Mesenchymal stem cell (in vitro differentiated cells and primary cell): ENCODE measurements at regions not wholly inside any gene's neighbourhood (a gene's known extent, or its start where the extent isn't known, plus 50 kb on each side); places are given as distances from the start of the nearest gene placed in this dataset.
"Not testable (repeated sequence)": the region's sequence is repeated elsewhere in the genome, so short reads cannot be mapped to it uniquely, and the experiment has no call there.

Experiments
- DNase-seq: peaks from one replicate; pipeline ENCODE4 v3.0.0-alpha.2; 2013
- H2AFZ ChIP-seq: one replicate; pipeline ENCODE4 v1.6.1; 2013; ENCODE audit warnings: low read depth, mild to moderate bottlenecking, control low read depth, inconsistent platforms, low read length, moderate library complexity
- H2AK5ac ChIP-seq: 2 replicates; pipeline ENCODE4 v1.6.1; 2013; ENCODE audit warnings: low read length, moderate library complexity, mild to moderate bottlenecking, inconsistent platforms; ENCODE audit not compliant: severe bottlenecking
- H2BK120ac ChIP-seq: one replicate; pipeline ENCODE4 v1.6.1; 2013; ENCODE audit warnings: low read depth, mild to moderate bottlenecking, inconsistent platforms, low read length, moderate library complexity
- H2BK12ac ChIP-seq, 2 experiments: one replicate each; pipeline ENCODE4 v1.6.1; 2013; ENCODE audit warnings: inconsistent platforms in 2 of 2, low read length in 2 of 2, mild to moderate bottlenecking in 2 of 2, moderate library complexity in 2 of 2, control low read depth in 1 of 2
- H2BK15ac ChIP-seq: one replicate; pipeline ENCODE4 v1.6.1; 2013; ENCODE audit warnings: mild to moderate bottlenecking, low read depth, inconsistent platforms; ENCODE audit not compliant: poor library complexity, severe bottlenecking
- H2BK5ac ChIP-seq: 2 replicates; pipeline ENCODE4 v1.6.1; 2013; ENCODE audit warnings: low read depth, mild to moderate bottlenecking, low read length, control low read depth, inconsistent platforms; ENCODE audit not compliant: poor library complexity, severe bottlenecking
- H3K14ac ChIP-seq, 2 experiments: one replicate each; pipeline ENCODE4 v1.6.1; 2013; ENCODE audit warnings: inconsistent platforms in 2 of 2, low read length in 2 of 2, control low read depth in 1 of 2, mild to moderate bottlenecking in 1 of 2, moderate library complexity in 1 of 2
- H3K18ac ChIP-seq, 2 experiments: one replicate each; pipeline ENCODE4 v1.6.1; 2013; ENCODE audit warnings: inconsistent platforms in 2 of 2, low read length in 2 of 2, control low read depth in 1 of 2, low read depth in 1 of 2, mild to moderate bottlenecking in 1 of 2
- H3K23ac ChIP-seq, 2 experiments: one replicate each; pipeline ENCODE4 v1.6.1; 2013; ENCODE audit warnings: inconsistent platforms in 2 of 2, low read length in 2 of 2, mild to moderate bottlenecking in 2 of 2, moderate library complexity in 2 of 2, control low read depth in 1 of 2
- H3K27ac ChIP-seq: 2 replicates; pipeline ENCODE4 v1.5.1; 2013; ENCODE audit warnings: mild to moderate bottlenecking, moderate library complexity, low read length, control low read depth, inconsistent platforms; ENCODE audit not compliant: poor library complexity, severe bottlenecking
- H3K27me3 ChIP-seq, 2 experiments: 2 replicates each; pipeline versions ENCODE4 v1.6.1 to v1.7.0; 2013; ENCODE audit warnings: low read length in 2 of 2, mild to moderate bottlenecking in 2 of 2, moderate library complexity in 2 of 2, control low read depth in 1 of 2, inconsistent platforms in 1 of 2; ENCODE audit not compliant: control insufficient read depth in 1 of 2, insufficient read depth in 1 of 2
- H3K36me3 ChIP-seq, 2 experiments: 2 replicates each; pipeline versions ENCODE4 v1.6.1 to v1.7.0; 2013; ENCODE audit warnings: low read length in 2 of 2, control low read depth in 1 of 2, inconsistent platforms in 1 of 2, low read depth in 1 of 2, mild to moderate bottlenecking in 1 of 2; ENCODE audit not compliant: insufficient read depth in 2 of 2, control insufficient read depth in 1 of 2
- H3K4ac ChIP-seq, 2 experiments: one replicate each; pipeline ENCODE4 v1.6.1; 2013; ENCODE audit warnings: inconsistent platforms in 2 of 2, low read length in 2 of 2, mild to moderate bottlenecking in 2 of 2, moderate library complexity in 2 of 2, control low read depth in 1 of 2, low read depth in 1 of 2
- H3K4me1 ChIP-seq: 2 replicates; pipeline ENCODE4 v1.6.1; 2013; ENCODE audit warnings: low read depth, low read length, control low read depth; ENCODE audit not compliant: control insufficient read depth, insufficient read depth
- H3K4me2 ChIP-seq: 2 replicates; pipeline ENCODE4 v1.6.1; 2013; ENCODE audit warnings: low read length, mild to moderate bottlenecking, inconsistent platforms; ENCODE audit not compliant: poor library complexity, severe bottlenecking
- H3K4me3 ChIP-seq, 2 experiments: 2 replicates each; pipeline versions ENCODE4 v1.5.1 to v1.7.0; 2013; ENCODE audit warnings: low read length in 2 of 2, mild to moderate bottlenecking in 2 of 2, control low read depth in 1 of 2, low read depth in 1 of 2; ENCODE audit not compliant: insufficient read depth in 1 of 2
- H3K79me1 ChIP-seq: replicated peaks from 2 replicates; pipeline ENCODE4 v1.6.1; 2013; ENCODE audit warnings: mild to moderate bottlenecking, control low read depth, low read length, inconsistent platforms; ENCODE audit not compliant: poor library complexity, severe bottlenecking
- H3K9ac ChIP-seq: 2 replicates; pipeline ENCODE4 v1.7.0; 2013; ENCODE audit warnings: mild to moderate bottlenecking, low read length, moderate library complexity
- H3K9me3 ChIP-seq: 2 replicates; pipeline ENCODE4 v1.7.0; 2013; ENCODE audit warnings: mild to moderate bottlenecking, low read length; ENCODE audit not compliant: control insufficient read depth
- H4K8ac ChIP-seq: one replicate; pipeline ENCODE4 v1.6.1; 2013; ENCODE audit warnings: inconsistent platforms, mild to moderate bottlenecking, low read length, moderate library complexity
- H4K91ac ChIP-seq: one replicate; pipeline ENCODE4 v1.6.1; 2013; ENCODE audit warnings: mild to moderate bottlenecking, low read length, inconsistent platforms
- WGBS: methylation state at CpG from one replicate; pipeline ENCODE4 v1.1.7; 2013; ENCODE audit warnings: mixed read lengths; 5-methylcytosine and 5-hydroxymethylcytosine counted together

DNA sequence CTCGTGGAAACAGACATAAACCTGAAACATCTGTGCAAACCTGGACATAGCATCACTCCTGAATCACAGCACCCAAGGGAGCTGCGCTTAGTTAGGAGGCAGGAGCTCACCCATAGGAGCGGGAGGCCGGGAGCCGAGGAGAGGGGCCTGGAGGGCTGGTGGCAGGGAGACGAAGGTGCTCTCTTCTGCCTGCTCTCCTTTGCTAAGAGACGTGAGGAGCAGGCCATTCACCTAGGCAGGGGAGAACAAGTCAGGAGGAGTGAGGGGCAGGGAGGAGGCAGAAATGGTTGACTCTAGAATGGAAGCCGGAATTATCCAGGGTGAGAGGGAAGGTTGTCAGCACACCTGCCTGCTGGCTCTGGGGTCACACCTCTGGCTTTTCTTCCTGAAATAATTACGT, 398.4 kb upstream of the IRX2 start:
- 80% methylated on average over 9 of the region's 9 CpGs for WGBS
- Histone ChIP-seq H3K4ac (no peak overlapping the region), H4K8ac (no peak overlapping the region), H2BK5ac (no peak overlapping the region), H2BK120ac (no peak overlapping the region), H2BK12ac (no peak overlapping the region), H3K4me3 (no peak overlapping the region), H2BK15ac (no peak overlapping the region), H3K36me3 (no peaks in the 10 kb centered on the region), H3K4me2 (no peak overlapping the region), H3K18ac (no peak overlapping the region), H3K9ac (no peak overlapping the region), H3K23ac (no peak overlapping the region), H2AFZ (no peak overlapping the region), H3K27ac (no peak overlapping the region), H4K91ac (no peak overlapping the region), H3K4me1 (no peaks in the 10 kb centered on the region), H3K27me3 (no peaks in the 10 kb centered on the region), H3K9me3 (peaks cover 16% of the 10 kb centered on the region), H3K14ac (no peak overlapping the region), H2AK5ac (no peak overlapping the region), H3K79me1 (no peaks in the 10 kb centered on the region)
- no peak for DNase-seq

DNA sequence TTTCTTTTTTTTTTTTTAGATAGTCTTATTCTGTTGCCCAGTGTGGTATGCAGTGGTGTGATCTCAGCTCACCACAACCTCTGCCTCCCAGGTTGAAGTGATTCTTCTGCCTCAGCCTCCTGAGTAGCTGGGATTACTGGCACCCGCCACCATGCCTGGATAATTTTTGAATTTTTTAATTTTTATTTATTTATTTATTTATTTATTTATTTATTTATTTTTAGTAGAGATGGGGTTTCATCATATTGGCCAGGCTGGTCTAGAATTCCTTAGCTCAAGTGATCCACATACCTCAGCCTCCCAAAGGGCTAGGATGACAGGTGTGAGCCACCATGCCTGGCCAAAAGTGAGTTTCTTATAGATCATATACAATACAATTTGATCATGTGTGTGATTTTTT, 395.9 kb upstream of the IRX2 start:
- no CpG with 5 or more reads among the region's 1 CpG for WGBS
- H2BK12ac ChIP-seq, H3K27me3 ChIP-seq, H3K27ac ChIP-seq, H2BK5ac ChIP-seq, H2BK120ac ChIP-seq, H3K4ac ChIP-seq, H3K18ac ChIP-seq, H3K4me3 ChIP-seq, H3K9ac ChIP-seq, H2AFZ ChIP-seq, H2AK5ac ChIP-seq, H4K8ac ChIP-seq, H3K4me1 ChIP-seq, H3K4me2 ChIP-seq, H3K23ac ChIP-seq, H4K91ac ChIP-seq, H2BK15ac ChIP-seq, H3K14ac ChIP-seq, H3K79me1 ChIP-seq, H3K36me3 ChIP-seq, DNase-seq: not testable (repeated sequence)
- H3K9me3 ChIP-seq, result peaks cover 16% of the 10 kb centered on the region

DNA sequence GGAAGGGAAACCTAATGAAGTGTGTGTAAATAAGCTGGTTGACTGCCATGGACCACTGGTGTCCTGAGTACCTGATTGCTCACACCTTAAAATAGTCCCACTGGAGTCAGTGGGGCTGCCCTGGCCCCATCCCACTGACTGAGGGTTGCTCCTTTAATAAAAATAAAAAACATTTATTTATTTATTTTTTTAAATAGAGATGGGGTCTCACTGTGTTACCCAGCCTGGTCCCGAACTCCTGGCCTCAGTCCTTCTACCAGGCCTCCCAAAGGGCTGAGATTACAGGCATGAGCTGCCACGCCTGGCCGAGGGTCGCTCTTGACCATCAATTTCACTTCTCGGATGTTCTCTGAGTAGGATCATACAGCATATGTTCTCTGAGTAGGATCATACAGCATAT, 394.2 kb upstream of the IRX2 start:
- Histone ChIP-seq H2BK15ac (no peak overlapping the region), H2BK120ac (no peak overlapping the region), H3K36me3 (no peaks in the 10 kb centered on the region), H3K4ac (no peak overlapping the region), H3K14ac (no peak overlapping the region), H3K27ac (no peak overlapping the region), H3K9ac (no peak overlapping the region), H3K23ac (no peak overlapping the region), H3K18ac (no peak overlapping the region), H3K9me3 (peaks cover 12% of the 10 kb centered on the region), H4K8ac (no peak overlapping the region), H3K4me3 (no peak overlapping the region), H4K91ac (no peak overlapping the region), H3K4me1 (no peaks in the 10 kb centered on the region), H3K4me2 (no peak overlapping the region), H2BK12ac (no peak overlapping the region), H3K79me1 (no peaks in the 10 kb centered on the region), H2AFZ (no peak overlapping the region), H3K27me3 (no peaks in the 10 kb centered on the region), H2BK5ac (no peak overlapping the region), H2AK5ac (no peak overlapping the region)
- 75% methylated on average over 5 of the region's 5 CpGs for WGBS
- no peak for DNase-seq

DNA sequence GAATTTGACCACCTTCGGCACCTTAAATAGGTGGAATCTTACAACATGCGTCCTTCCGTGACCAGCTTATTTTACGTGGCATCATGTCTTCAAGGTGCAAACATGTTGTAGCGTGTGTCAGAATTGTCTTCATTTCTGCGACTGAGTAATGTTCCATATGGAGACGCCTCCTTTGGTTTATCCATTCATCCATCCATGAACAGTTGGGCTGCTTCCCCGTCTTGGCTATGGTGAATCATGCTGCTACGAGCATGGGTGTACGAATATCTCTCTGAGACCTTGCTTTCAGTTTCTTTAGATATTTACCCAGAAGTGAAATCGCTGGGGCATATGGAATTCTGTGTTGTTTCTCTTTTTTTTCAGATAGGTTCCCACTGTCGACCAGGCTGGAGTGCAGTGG, 391.9 kb upstream of the IRX2 start:
- Histone ChIP-seq H2AFZ (no peak overlapping the region), H3K9me3 (peaks cover 4% of the 10 kb centered on the region), H3K14ac (no peak overlapping the region), H2AK5ac (no peak overlapping the region), H3K4me3 (no peak overlapping the region), H3K27ac (no peak overlapping the region), H3K9ac (no peak overlapping the region), H2BK5ac (no peak overlapping the region), H2BK120ac (no peak overlapping the region), H4K91ac (no peak overlapping the region), H2BK12ac (no peak overlapping the region), H3K23ac (no peak overlapping the region), H3K27me3 (no peaks in the 10 kb centered on the region), H3K36me3 (no peaks in the 10 kb centered on the region), H3K18ac (no peak overlapping the region), H4K8ac (no peak overlapping the region), H3K79me1 (no peaks in the 10 kb centered on the region), H3K4ac (no peak overlapping the region), H3K4me1 (no peaks in the 10 kb centered on the region), H2BK15ac (no peak overlapping the region), H3K4me2 (no peak overlapping the region)
- no peak for DNase-seq
- 92% methylated on average over 12 of the region's 12 CpGs for WGBS
